Neural cell (in vitro differentiated cells): ENCODE measurements at regions not wholly inside any gene's neighbourhood (a gene's known extent, or its start where the extent isn't known, plus 50 kb on each side); places are given as distances from the start of the nearest gene placed in this dataset.

Experiments
- CTCF ChIP-seq: fragments of 450-650 bp; IDR thresholded peaks from 2 replicates; pipeline ENCODE4 v1.5.1; 2014; ENCODE audit warnings: antibody characterized with exemption, mild to moderate bottlenecking, moderate library complexity; ENCODE audit not compliant: poor library complexity, severe bottlenecking
- EP300 ChIP-seq: fragments of 450-650 bp; conservative IDR thresholded peaks from 2 replicates; pipeline ENCODE4 v1.6.1; 2014; ENCODE audit warnings: antibody characterized with exemption, mild to moderate bottlenecking, moderate library complexity; ENCODE audit not compliant: poor library complexity, severe bottlenecking
- EZH2 ChIP-seq: fragments of 200-600, 300-800 bp; shearing (Covaris generic), sonication (generic); IDR thresholded peaks from 2 replicates; pipeline ENCODE4 v1.6.1; 2014; ENCODE audit warnings: antibody characterized with exemption, low read length, borderline replicate concordance, mild to moderate bottlenecking; ENCODE audit not compliant: insufficient read depth, poor library complexity, severe bottlenecking
- MXI1 ChIP-seq: fragments of 450-650 bp; conservative IDR thresholded peaks from 2 replicates; pipeline ENCODE4 v1.6.1; 2014; ENCODE audit warnings: antibody characterized with exemption, mild to moderate bottlenecking; ENCODE audit not compliant: poor library complexity, severe bottlenecking
- POLR2AphosphoS5 ChIP-seq: IDR thresholded peaks from 2 replicates; pipeline ENCODE4 v1.6.1; 2012
- RAD21 ChIP-seq: fragments of 450-650 bp; conservative IDR thresholded peaks from 2 replicates; pipeline ENCODE4 v1.6.1; 2014; ENCODE audit warnings: antibody characterized with exemption, mild to moderate bottlenecking, moderate library complexity
- REST ChIP-seq: IDR thresholded peaks from 2 replicates; pipeline ENCODE4 v1.6.1; 2012; ENCODE audit warnings: borderline replicate concordance
- SMC3 ChIP-seq: fragments of 450-650 bp; conservative IDR thresholded peaks from 2 replicates; pipeline ENCODE4 v1.6.1; 2014; ENCODE audit warnings: antibody characterized with exemption, mild to moderate bottlenecking, moderate library complexity; ENCODE audit not compliant: poor library complexity
- TAF1 ChIP-seq: IDR thresholded peaks from 2 replicates; pipeline ENCODE4 v1.6.1; 2012; ENCODE audit warnings: low read depth

- TF ChIP-seq SMC3: no peak
- TF ChIP-seq CTCF: no peak
- no peak for TF ChIP-seq EP300
- no peak for TF ChIP-seq REST
- TF ChIP-seq EZH2: no peak
- TF ChIP-seq MXI1: no peak
- no peak for TF ChIP-seq TAF1
- TF ChIP-seq RAD21: no peak
- TF ChIP-seq POLR2AphosphoS5: no peak
Measured at GRCh38 chr16:55214412-55214811, 109.6 kb upstream of the IRX6 start.
